ENCODE measurements at regions not wholly inside any gene's neighbourhood (a gene's known extent, or its start where the extent isn't known, plus 50 kb on each side); places are given as distances from the start of the nearest gene placed in this dataset.

GRCh38 chr16:35174016-35174415 lies 1714.6 kb downstream of the TP53TG3F start:
- ATAC-seq (ENCODE audit: insufficient read depth, low FRiP score) (no peak), DNase-seq (no peak)
- H3K9me3 ChIP-seq (ENCODE audit: control insufficient read depth in 4 of 4, insufficient read depth in 3 of 4, low read length in 3 of 4): peaks cover 0 to 27% (median 9%) of the 10 kb centered on the region in 4 donors
- H3K27me3 ChIP-seq (ENCODE audit: control insufficient read depth in 3 of 3, insufficient read depth in 3 of 3, low read length in 2 of 3): no peaks in the 10 kb centered on the region
- no peak for TF ChIP-seq CTCF (IDR thresholded peaks at IDR 0.05; ENCODE audit: control extremely low read depth, extremely low read depth)
- H3K4me1 ChIP-seq (ENCODE audit: control insufficient read depth in 5 of 5, insufficient read depth in 5 of 5, low read length in 5 of 5): no peaks in the 10 kb centered on the region
- H3K36me3 ChIP-seq (ENCODE audit: control insufficient read depth in 4 of 4, insufficient read depth in 4 of 4, low read length in 4 of 4): no peaks in the 10 kb centered on the region
- H3K9ac ChIP-seq (ENCODE audit: insufficient read depth in 1 of 2, low read length in 2 of 2): no peak overlapping the region
- 81 to 83% methylated on average over 4 of the region's 4 CpGs for WGBS, 2 donors
- no peak overlapping the region for H3K27ac ChIP-seq (ENCODE audit: low read depth in 1 of 2, low read length in 1 of 2)
- H3K4me3 ChIP-seq: no peak overlapping the region

- no peak for TF ChIP-seq CTCF (IDR thresholded peaks at IDR 0.05; ENCODE audit: control extremely low read depth, extremely low read depth)
- Histone ChIP-seq H3K9me3 (ENCODE audit: control insufficient read depth in 4 of 4, insufficient read depth in 3 of 4, low read length in 3 of 4) (peaks cover 0 to 22% (median 9%) of the 10 kb centered on the region in 4 donors), H3K4me1 (ENCODE audit: control insufficient read depth in 5 of 5, insufficient read depth in 5 of 5, low read length in 5 of 5) (no peaks in the 10 kb centered on the region), H3K36me3 (ENCODE audit: control insufficient read depth in 4 of 4, insufficient read depth in 4 of 4, low read length in 4 of 4) (no peaks in the 10 kb centered on the region), H3K27me3 (ENCODE audit: control insufficient read depth in 3 of 3, insufficient read depth in 3 of 3, low read length in 2 of 3) (no peaks in the 10 kb centered on the region), H3K9ac (ENCODE audit: insufficient read depth in 1 of 2, low read length in 2 of 2) (no peak overlapping the region), H3K27ac (ENCODE audit: low read depth in 1 of 2, low read length in 1 of 2) (no peak overlapping the region), H3K4me3 (no peak overlapping the region)
- 65 to 76% methylated on average over 5 of the region's 5 CpGs for WGBS, 2 donors
- DNase-seq (no peak), ATAC-seq (ENCODE audit: insufficient read depth, low FRiP score) (no peak)
These were observed 1717.0 kb downstream of the TP53TG3F start for GRCh38 chr16:35176449-35176848.

GRCh38 chr16:35177851-35178250 lies 1718.4 kb downstream of the TP53TG3F start:
- Histone ChIP-seq H3K4me1 (ENCODE audit: control insufficient read depth in 5 of 5, insufficient read depth in 5 of 5, low read length in 5 of 5) (no peaks in the 10 kb centered on the region), H3K4me3 (no peak overlapping the region), H3K36me3 (ENCODE audit: control insufficient read depth in 4 of 4, insufficient read depth in 4 of 4, low read length in 4 of 4) (no peaks in the 10 kb centered on the region), H3K9me3 (ENCODE audit: control insufficient read depth in 4 of 4, insufficient read depth in 3 of 4, low read length in 3 of 4) (peaks cover 0 to 25% (median 8%) of the 10 kb centered on the region in 4 donors), H3K27ac (ENCODE audit: low read depth in 1 of 2, low read length in 1 of 2) (no peak overlapping the region), H3K27me3 (ENCODE audit: control insufficient read depth in 3 of 3, insufficient read depth in 3 of 3, low read length in 2 of 3) (no peaks in the 10 kb centered on the region), H3K9ac (ENCODE audit: insufficient read depth in 1 of 2, low read length in 2 of 2) (no peak overlapping the region)
- DNase-seq: no peak
- ATAC-seq (ENCODE audit: insufficient read depth, low FRiP score): no peak
- TF ChIP-seq CTCF (IDR thresholded peaks at IDR 0.05; ENCODE audit: control extremely low read depth, extremely low read depth): no peak
- 61 to 73% methylated on average over 2 of the region's 2 CpGs for WGBS, 2 donors

GRCh38 chr16:35180970-35181369 lies 1721.6 kb downstream of the TP53TG3F start:
- Histone ChIP-seq H3K9ac (ENCODE audit: insufficient read depth in 1 of 2, low read length in 2 of 2) (no peak overlapping the region), H3K27ac (ENCODE audit: low read depth in 1 of 2, low read length in 1 of 2) (no peak overlapping the region), H3K27me3 (ENCODE audit: control insufficient read depth in 3 of 3, insufficient read depth in 3 of 3, low read length in 2 of 3) (no peaks in the 10 kb centered on the region), H3K4me1 (ENCODE audit: control insufficient read depth in 5 of 5, insufficient read depth in 5 of 5, low read length in 5 of 5) (no peaks in the 10 kb centered on the region), H3K4me3 (no peak overlapping the region), H3K36me3 (ENCODE audit: control insufficient read depth in 4 of 4, insufficient read depth in 4 of 4, low read length in 4 of 4) (no peaks in the 10 kb centered on the region), H3K9me3 (ENCODE audit: control insufficient read depth in 4 of 4, insufficient read depth in 3 of 4, low read length in 3 of 4) (peaks cover 0 to 20% (median 8%) of the 10 kb centered on the region in 4 donors)
- TF ChIP-seq CTCF (IDR thresholded peaks at IDR 0.05; ENCODE audit: control extremely low read depth, extremely low read depth): no peak
- DNase-seq (no peak), ATAC-seq (ENCODE audit: insufficient read depth, low FRiP score) (no peak)
- WGBS, 2 donors: 62 to 71% methylated on average over 2 of the region's 2 CpGs
